HG03175 (cell line): ENCODE measurements at regions not wholly inside any gene's neighbourhood (a gene's known extent, or its start where the extent isn't known, plus 50 kb on each side); places are given as distances from the start of the nearest gene placed in this dataset.

Experiments
- ATAC-seq: cut with Tn5 transposase; IDR thresholded peaks from one replicate; pipeline ENCODE4 v1.9.1; 2021; ENCODE audit warnings: mild to moderate bottlenecking, moderate library complexity; ENCODE audit not compliant: unreplicated experiment

DNA sequence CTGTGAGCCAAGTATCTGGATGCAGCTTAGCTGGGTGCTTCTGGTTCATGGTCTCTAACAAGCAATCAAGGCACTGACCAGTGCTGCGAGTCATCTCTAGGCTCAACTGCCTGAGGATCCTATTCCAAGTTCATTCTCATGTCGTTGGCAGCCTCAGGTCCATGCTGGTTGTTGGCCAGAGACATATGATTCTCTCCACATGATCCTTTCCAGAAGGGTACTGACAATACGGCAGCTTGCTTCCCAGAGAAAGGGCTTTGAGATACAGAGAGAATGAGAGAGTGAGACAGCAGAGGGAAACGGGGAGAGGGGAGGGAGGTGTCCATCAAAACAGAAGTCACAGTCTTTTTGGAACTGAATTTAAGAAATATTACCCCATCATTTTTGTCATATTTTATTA lies 405.6 kb downstream of the XPNPEP1 start:
- ATAC-seq, result no peak

GRCh38 chr10:109504401-109504800 lies 418.9 kb downstream of the XPNPEP1 start:
- ATAC-seq, result no peak

DNA sequence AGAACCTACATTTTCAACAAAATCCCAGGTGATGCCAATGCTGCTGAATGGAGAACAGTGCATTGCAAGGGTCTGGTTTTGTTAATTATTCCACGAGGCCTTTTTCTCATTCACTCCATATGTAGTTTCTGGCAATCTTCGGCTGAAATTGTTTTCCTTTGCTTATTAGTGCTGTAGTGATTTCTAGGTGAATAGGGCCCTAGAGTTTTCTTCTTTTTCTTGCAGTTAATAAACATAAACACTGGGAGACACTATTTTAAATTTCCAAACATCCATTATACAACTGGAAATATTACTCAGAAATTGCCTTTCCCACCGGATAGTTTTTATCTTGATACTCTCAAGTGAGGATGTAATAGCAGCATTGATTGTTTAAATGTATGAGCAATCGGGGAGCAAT lies 435.6 kb downstream of the XPNPEP1 start:
- ATAC-seq, result no peak

- no peak for ATAC-seq
These were observed 442.5 kb downstream of the XPNPEP1 start for GRCh38 chr10:109480836-109481235.

- ATAC-seq, result no peak
These were observed 447.4 kb downstream of the XPNPEP1 start for GRCh38 chr10:109475711-109476421.

DNA sequence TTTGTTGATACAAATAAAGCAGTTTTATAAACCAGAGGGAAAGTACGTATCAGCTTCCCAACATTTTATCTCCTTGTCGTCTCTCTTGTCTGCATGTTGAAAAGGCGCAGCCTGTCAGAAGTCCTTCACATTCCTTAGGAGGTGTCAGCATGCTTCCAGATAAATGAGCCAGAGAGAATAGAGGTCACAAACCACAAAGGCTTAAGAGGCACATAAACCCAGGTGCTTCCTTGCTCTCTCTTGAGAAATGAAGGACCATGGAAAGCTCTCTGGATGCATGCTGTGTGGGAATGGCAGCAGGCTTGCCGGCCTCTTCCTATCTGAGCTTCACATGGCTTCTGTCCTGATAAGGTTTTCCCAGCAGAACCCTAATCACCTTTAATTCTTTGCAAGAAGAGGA lies 448.5 kb downstream of the XPNPEP1 start:
- ATAC-seq, result no peak

GRCh38 chr10:109474261-109474660 lies 449.1 kb downstream of the XPNPEP1 start:
- ATAC-seq, result no peak

DNA sequence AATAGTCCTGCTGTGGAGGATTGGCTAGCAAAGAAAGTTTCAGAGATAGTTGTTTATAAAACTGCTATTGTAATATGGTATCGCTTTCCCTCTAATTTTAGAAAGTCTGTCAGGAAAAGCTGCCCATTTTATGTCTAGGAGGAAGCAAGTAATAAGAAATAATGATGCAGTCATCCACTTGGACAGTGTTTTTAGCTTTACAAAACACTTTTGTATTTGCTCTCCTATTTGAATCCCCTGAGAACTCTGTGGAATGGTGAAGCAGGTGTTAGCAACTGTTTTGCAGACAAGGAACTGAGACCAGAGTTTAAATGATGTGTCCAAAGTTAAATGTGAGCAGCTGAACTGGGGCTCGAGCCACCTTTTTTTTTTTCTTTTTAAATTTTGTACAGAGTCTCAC lies 455.8 kb downstream of the XPNPEP1 start:
- no peak for ATAC-seq

DNA sequence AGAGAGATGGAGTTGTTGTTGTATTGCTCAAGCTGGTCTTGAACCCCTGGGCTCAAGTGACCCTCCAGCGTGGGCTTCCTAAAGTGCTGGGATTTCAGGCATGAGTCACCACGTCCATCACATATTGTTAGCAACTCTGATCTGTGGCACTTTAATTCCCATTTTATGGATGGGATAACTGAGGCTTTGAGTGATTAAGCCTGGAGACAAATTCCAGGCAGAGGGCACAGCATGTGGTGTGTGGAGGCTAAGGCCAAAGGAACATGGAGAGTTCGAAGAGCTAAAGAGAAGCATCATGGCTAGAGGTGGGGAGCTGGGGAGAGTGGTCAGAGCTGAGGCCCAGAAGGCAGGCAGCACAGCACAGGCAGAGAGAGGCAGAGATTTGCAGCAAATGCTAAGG lies 458.4 kb downstream of the XPNPEP1 start:
- no peak for ATAC-seq

- no peak for ATAC-seq
These were observed 466.0 kb downstream of the XPNPEP1 start for GRCh38 chr10:109457302-109457638.

- no peak for ATAC-seq
These were observed 466.6 kb downstream of the XPNPEP1 start for GRCh38 chr10:109456566-109457301.

- ATAC-seq, result no peak
These were observed 468.6 kb downstream of the XPNPEP1 start for GRCh38 chr10:109454691-109455090.

- no peak for ATAC-seq
These were observed 471.4 kb downstream of the XPNPEP1 start for GRCh38 chr10:109451879-109452278.

GRCh38 chr10:109450702-109451101 lies 472.6 kb downstream of the XPNPEP1 start:
- ATAC-seq, result no peak

- ATAC-seq, result no peak
These were observed 489.9 kb downstream of the XPNPEP1 start for GRCh38 chr10:109433434-109433833.

- no peak for ATAC-seq
These were observed 491.0 kb downstream of the XPNPEP1 start for GRCh38 chr10:109432281-109432680.

GRCh38 chr10:109430799-109431198 lies 492.5 kb downstream of the XPNPEP1 start:
- ATAC-seq, result no peak

DNA sequence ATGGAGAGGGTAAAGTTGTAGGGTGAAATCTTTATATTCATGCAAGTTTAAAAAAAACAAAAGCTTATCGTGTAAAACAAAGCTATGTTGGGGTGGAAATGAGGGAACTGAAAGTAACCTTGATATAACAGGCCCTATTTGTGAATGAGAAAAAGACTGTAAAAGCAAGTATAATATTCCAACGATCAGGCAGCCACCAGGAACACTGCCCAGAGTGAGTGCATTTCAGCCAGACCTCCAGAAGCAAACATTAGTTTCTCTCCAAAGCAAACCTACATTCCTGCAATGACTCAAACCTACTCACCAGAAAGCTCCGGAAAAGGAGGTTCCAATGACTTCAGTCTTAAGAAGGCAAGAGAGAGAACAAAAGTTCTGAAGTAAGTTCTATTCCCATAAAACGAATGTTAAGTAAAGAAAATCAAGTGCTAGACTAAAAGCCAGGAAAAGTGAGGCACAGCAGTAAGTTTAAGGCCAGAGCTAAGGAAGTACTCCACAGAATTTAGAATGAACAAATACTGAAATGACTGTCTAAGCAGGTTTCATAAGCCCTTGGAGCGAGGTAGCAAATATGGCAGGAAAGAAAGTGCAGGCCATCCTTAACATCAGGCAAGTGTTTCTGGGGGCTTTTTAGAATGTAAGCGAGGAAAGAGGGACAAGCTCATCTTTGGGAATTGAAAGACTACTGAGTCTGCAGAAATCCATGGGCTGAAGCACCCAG lies 493.1 kb downstream of the XPNPEP1 start:
- ATAC-seq, result no peak

GRCh38 chr10:109428775-109429491 lies 494.4 kb downstream of the XPNPEP1 start:
- no peak for ATAC-seq

- ATAC-seq, result no peak
These were observed 495.9 kb downstream of the XPNPEP1 start for GRCh38 chr10:109427411-109427810.

GRCh38 chr10:109426987-109427386 lies 496.3 kb downstream of the XPNPEP1 start:
- no peak for ATAC-seq
